ENCODE measurements at regions not wholly inside any gene's neighbourhood (a gene's known extent, or its start where the extent isn't known, plus 50 kb on each side); places are given as distances from the start of the nearest gene placed in this dataset.
A peak's percentile ranks its signal among the peaks of the same experiment; 100 is the strongest.

- peak; percentile 56 for TF ChIP-seq CTCF (conservative IDR thresholded peaks at IDR 0.05; ENCODE audit: low read length)
- TF ChIP-seq EZH2phosphoT487 (IDR thresholded peaks at IDR 0.05; ENCODE audit: borderline replicate concordance), result no peak
Observed at GRCh38 chr15:94131875-94132274, 99.5 kb upstream of the MCTP2 start.

All from Loucy (cell line).